HG02943 (cell line): ENCODE measurements at regions not wholly inside any gene's neighbourhood (a gene's known extent, or its start where the extent isn't known, plus 50 kb on each side); places are given as distances from the start of the nearest gene placed in this dataset.

Experiments used
- ATAC-seq: cut with Tn5 transposase; IDR thresholded peaks from one replicate; pipeline ENCODE4 v1.9.1; 2021; ENCODE audit warnings: mild to moderate bottlenecking, low read depth, moderate library complexity; ENCODE audit not compliant: unreplicated experiment

DNA sequence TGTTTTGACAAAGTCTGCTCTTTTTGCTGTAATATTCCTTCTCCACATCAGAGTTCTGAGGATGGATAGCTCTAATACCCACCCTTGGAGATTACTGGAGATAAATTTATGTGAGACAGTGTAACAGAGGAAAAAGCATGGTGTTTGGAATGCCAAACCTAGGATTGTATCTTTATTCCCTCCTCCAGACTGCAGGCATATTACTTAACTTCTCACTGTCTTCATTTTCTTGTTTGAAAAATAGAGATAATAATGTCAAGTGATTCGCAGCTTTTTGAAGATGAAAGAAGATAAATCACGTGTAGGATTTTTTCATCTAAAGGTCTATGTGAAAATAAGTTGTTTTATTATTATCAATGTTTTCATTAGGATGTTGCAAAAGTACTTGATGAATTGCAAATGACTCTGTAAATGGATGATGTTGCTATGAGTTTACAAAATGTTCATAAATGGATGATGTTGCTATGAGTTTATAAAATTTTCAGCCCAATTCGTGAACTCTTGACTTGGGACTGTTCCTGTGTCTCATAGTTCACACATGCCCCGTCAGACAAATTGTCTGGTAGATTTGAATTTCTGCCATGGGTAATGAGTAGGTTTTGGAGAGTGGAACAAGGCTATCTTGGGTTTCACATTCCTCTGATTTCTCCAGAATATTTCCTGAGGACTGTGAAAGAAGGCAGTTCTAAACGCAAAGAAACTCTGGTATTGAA lies 113.1 kb upstream of the IGFBP3 start:
- ATAC-seq: no peak

DNA sequence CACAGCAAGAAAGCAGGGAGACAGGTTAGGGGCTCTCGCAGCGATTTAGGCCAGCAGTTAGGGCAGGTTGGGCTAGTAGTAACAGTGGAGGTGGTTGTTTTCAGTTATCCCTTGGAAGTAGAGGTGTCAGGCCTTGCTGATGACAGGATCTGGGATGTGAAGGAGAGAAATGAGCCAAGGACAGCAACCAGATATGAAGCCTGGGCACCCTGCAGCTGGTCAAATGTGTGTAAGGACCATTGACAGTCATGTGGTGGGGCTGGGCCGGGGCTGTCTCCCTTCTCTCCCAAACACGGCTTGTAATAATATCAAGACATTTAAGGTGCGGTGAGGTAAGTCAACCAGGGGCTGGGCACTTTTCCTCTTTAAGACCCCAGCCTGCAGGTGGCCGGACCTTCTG lies 112.5 kb upstream of the IGFBP3 start:
- no peak for ATAC-seq

DNA sequence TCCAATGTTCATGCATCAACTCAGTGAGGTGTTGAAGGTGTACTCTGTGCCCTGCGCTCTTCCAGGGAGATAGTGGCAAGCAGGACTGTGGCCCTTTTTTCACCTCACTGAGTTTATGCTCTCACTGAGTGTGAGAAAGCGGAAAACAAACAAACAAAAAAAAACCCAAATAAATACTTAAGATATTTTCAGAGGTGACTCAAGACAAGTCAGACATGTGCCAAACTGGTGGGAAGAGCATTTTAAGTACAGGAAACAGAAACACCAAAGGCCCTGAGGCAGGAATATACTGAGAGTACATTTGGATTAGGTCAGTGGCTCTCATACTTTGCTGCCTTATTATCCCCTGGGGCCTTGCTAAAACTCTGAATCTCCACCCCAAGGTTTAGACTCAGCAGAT lies 111.9 kb upstream of the IGFBP3 start:
- ATAC-seq: no peak

DNA sequence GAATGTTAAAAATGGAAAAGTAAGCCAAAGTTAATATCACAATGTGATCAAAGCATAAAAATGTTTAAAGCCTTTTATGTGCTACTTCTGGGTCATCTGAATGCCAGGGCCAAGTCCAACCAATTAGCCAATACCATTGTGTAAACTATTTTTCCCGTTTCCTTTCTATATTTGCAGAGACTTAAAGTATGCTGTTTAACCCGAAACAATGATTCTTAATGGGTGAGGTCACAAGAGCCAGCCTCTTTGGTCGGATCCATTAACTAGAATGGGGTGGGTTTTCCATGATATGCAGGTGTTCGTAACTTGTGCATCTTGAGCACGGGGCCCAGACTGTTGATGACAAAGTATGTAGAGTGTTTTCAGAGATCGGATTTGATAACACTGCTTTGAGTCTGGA lies 111.3 kb upstream of the IGFBP3 start:
- ATAC-seq: no peak

DNA sequence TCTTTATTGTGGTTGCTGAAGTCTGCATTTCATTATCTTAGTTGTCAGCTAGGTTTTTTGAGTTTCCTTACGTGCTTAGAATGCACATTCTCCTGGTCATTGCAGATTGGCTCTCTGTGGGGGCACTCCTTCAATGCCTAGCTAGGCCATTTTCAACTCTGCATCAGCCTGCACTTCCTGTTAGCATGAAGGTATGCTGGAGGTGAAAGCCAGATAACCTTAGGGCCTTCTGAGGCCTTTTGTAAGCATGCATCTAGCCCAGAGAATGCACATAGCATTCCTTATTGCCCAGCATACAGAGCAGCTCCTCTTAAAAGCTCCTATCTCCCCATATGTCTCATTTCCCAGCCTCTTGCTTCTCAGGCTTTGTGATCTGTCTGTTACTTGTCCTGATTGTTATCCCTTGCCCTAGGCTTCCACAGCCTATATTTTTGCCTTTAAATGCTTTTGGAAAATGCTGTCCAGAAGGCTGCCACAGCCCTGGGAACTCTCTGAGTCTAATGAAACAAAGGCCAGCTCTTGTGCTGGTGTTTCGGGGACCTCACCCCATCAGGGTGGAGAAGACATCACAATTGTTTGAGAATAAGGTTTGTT lies 108.1 kb upstream of the IGFBP3 start:
- no peak for ATAC-seq

DNA sequence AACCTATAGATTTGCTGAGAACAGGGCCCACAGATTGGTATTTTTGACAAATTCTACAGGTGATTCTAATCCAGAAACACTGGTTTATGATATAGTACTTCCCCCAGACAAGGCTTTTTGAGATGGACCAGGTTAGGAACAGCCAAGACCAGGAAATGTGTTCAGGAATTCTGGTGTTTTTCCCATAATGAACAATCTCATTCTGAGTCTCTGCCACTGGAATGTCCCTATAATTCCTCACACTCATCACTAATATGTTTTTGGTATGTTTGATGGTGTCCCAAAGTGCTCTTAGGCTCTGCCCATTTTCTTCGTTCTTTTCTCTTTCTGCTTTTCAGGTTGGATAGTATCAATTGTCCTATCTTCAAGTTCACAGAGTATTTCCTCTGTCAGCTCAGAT lies 107.2 kb upstream of the IGFBP3 start:
- ATAC-seq: no peak

DNA sequence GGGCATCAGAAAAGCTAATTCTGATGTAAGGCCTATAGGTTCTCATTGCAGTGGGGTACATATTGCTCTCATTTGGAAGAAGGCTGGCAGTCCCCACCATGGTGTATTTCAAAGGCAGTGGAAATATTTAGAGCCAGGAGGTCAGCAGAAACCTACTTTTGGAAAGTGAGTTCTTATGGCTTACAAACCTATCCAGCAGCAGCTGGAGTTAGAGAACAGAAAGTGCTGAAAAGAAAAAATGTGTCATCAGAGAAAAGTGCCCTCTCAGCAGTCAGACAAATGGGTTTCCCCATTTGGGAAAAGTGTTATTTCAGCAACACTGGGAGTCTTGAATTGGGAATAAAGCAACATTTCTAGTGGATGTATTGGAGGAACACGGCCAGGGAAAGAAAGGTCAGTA lies 105.7 kb upstream of the IGFBP3 start:
- no peak for ATAC-seq

DNA sequence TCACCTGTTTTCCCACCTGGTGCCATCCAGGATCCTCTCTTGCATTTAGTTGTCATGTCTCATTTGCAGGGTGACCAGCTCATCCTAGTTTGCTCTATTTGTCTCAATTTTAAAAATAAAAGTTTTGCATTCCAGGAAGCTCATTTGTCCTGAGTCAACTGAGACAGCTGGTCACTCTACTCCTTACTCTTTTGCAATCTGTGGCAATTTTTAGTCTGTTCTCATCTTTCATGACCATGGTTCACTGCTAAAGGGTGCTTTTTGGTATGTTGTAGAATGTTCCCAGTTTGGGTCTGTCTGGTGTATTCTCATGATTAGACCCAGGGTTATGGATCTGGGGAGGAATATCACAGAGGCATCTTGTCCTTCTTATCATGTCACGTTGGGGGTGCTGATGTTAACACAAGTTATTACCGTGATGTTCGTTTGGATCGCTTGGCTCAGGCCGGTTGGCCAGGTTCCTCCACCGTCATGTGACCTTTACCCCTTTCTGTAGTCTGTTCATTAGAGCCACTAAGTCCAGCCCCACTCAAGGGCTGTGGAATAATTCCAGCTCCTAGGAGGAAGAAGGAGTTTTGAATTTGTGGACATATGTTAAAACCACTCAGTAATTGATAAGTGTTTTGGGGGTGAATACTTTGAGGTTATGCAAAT lies 103.3 kb upstream of the IGFBP3 start:
- no peak for ATAC-seq

DNA sequence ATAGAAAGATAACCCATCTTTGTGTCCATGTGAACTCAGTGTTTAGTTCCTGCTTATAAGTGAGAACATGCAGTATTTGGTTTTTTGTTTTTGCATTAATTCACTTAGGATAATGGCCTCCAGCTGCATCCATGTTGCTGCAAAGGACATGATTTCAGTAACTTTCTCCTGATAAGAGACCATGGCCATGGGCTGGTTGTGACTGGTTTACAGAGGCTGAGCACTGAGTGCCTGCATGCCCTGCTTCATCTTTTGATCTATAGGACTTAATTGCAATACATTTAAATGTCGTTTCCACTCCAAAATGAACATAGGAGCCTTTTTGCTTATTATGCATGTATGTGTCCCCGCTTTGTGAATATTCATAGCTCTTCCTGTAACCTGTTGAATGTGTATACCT lies 101.3 kb upstream of the IGFBP3 start:
- ATAC-seq: no peak

DNA sequence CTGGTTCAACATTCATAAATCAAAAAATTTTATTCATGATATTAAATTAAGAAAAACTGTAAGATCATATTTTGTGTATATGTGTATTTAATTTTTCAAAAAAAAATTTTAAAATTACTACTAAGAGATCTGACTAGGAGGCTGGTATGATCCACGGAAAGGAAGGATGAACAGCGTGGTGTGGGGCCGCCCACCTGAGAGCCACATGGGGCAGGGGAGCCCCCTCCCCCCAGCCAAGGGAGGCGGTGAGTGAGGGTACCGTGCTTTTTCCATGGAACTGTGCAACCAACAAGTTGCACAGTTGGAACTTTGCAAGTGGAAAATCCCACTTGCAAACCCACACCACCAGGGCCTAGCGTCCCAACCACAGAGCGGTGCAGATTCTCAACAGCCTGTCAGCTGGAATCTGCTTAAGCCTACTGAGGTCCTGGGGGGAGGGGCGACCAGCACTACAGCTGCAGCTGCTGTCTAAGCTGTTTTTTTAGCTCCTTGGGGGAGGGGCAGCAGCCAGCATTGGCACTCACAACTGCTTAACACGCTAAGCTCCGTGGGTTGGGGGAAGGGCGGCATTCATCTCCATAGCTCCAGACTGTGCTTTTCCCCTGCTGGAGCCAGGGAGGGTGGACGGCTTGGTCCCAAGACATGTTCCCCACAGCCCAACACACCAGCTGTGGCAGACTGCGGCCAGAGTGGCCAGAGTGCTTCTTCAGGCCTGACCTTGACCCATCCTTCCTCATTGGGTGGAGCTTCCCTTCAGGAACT lies 94.2 kb upstream of the IGFBP3 start:
- no peak for ATAC-seq

DNA sequence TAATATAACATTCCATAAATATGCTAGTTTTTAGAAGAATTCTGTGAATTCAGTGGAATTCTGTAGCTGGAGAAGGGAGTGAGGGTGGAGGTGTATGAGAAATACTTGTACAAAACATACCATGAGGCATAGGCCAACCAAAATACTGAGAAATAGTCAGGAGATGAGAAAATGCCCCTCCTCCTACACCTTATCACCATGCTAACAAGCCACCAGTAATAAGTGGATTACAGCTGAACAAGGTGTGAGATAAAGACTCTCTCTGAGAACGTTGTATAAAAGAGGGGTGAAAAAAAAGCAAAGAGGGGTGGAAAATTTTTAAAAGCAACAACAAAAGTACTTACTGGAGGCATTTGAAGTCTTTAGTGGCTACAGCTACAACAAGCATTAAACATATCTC lies 90.4 kb upstream of the IGFBP3 start:
- ATAC-seq: no peak

DNA sequence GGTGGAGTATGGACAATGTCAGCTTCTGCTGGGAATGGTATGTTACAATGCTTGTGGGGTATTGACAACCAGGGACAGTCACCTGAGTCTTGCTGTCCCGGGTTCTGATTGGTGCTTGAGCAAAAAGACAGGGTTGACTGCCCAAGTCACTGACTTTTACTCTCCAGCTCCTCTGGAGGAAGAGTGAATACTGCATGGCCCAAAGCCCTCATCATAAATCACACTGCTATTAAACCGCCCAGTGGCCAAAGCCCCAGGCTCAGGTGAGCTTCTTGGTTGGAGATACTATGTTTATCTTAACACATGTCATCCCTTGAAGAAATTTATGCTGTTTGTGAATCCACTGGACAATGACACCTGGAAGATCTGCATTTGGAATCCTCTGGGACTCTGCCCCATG lies 90.0 kb upstream of the IGFBP3 start:
- ATAC-seq: no peak

DNA sequence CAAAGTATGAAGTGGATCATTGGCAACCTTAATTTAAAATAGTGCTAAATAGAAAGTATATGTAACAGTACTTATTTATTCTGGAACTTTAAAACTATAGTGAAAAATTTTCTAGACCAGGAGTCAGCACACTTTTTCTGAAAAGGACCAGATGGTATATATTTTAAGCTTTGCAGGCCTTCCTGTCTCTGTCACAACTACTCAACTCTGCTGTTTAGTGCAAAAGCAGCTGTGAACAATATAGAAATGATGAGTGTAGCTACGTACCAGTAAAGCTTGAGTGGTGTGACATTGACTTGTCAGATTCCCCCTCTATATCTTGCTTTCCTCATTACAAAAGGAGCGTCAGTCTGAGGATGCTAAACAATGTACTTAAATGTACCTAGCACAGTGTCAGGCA lies 88.1 kb upstream of the IGFBP3 start:
- ATAC-seq: no peak

DNA sequence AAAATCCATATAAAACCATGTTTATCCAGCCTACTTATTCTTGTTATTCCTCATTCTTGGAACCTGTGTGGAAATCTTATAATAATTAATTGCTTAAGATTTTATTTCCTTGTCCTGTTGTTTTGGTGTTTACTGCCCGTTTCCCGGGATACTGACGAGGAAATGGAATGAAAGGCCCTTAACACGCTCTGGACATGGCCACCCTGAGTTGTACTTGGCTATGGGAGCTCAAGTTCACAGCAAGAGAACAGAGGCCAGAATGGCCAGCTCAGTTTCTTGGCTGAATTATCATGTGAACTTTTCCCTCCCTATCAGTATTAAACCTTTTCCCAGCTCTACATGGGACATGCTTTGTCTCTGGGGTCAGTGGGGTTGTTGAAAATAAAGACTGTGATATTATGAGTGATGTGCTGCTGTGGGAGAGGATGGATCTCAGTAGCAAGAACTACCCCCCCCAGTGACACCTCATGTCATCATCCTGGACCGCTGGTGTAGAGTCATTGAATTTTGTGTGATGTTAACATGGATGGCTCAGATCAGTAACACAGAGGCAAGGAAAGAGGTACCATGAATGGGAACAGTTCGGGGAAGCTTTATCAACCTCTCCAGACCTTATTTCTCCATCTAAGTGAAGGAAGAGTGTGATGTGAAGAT lies 87.0 kb upstream of the IGFBP3 start:
- ATAC-seq: no peak

DNA sequence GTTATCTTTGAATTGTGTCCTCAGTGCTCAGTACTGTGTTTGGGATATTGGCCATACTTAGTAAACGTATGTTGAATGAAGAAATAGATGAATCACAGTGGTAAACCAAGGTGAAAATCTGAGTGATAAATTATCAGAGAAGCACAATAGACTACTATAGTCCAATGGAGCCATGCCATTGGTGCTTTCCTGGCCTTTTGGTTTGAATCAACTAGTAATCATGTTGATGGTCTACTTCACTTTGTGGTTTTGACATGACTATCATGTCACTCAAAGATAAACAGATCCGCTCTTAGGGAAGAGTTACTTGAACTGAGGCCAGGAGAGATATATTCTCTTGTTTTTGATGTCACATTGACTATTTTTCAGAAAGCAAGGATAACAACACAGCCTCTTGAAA lies 86.1 kb upstream of the IGFBP3 start:
- ATAC-seq: no peak

DNA sequence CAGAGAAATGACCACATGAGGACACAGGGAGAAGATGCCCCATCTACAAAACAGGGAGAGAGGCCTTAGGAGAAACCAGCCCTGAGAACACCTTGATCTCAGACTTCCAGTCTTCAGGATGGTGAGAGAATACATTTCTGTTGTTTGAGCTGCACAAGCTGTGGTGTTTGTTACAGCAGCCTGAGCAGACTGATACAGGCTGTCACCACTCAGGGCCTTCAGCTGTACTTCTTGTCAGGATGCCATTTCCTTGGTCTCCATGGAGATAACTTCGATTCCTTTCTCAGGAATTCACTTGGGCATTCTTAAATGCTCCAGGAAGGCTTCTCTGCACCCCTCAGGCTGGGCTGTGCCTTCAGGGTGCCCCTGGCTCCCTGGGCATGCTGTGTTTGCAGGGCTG lies 85.7 kb upstream of the IGFBP3 start:
- no peak for ATAC-seq

DNA sequence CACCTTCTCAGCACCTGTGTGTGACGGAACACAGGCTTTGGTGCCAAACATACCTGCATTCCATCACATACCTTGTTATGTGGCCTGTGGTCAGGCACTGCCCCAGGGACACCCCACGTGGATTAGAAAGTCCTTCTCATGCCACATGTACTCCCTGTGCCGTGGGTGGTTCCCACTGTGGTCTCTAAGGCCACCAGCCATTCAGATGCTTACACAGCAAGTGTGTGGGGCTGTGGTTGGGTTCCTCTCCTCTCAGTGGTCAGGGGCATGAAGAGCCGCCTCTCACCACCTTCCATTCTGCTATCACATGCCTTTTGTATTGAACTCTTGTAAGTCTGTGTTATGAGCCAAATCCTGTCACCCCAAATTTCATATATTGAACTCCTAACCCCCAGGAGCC lies 85.1 kb upstream of the IGFBP3 start:
- no peak for ATAC-seq

DNA sequence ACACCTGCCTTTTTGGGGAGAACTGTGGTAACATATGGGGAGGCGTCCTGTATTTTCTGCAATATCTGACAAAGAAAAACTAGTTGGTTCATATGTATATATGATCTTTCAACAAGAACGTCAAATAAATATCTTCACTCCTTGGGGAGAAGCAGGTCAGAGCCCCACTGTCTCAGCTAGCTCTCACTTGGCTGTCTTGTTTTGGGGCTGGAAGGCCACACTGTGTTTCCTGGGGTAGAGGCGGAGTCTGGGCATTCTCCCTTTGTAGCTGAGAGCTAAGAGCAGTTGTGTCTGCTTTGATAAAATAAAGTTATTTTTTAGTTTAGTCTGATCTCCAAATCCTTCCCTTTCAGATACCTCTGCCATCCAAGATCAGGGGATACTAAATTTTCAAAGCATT lies 83.9 kb upstream of the IGFBP3 start:
- ATAC-seq: no peak

DNA sequence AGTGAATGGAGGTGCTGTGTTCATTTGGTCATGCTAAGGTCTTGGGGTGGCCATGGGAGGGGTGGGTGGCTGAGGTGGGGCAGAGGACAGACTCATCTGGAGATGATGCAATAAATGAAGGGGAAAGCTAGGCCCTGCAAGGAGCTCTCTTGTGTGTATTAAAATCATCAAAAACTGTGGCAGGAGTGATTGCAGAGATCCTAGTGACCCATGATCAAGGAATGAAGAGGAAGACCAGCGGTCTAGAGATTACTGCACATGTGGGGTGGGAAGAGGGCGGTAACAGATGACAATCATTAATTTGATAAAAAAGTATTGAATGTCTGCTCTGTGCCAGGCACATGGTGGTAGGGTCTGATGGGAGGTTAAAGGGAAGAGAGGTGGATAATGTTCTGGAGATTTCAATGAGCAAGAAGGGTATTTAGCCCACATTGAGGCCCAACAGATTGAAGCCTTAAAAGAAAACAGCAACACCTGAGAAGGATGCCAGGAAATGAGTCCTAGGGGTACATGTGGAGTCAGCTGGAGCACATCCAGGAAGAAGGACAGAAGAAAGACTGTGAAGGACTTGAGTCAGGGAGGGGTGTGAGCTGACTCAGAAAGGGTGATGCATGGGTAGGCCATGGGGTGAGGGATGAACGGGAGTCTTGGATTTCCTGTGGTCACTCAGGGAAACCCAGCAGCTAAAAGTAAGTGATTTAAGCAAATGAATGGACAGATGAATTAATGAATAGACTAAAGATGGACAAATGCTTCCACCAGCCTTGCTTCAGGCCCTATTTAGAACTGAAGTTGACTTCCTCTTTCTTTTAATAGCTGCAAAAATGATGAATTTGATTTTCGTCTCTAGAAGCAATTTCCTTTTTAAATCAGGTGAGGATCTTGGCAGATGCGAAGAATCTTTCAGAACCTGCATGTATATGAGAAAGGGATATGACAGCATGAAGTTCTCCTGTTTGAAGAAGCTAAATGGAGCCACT lies 83.1 kb upstream of the IGFBP3 start:
- no peak for ATAC-seq

DNA sequence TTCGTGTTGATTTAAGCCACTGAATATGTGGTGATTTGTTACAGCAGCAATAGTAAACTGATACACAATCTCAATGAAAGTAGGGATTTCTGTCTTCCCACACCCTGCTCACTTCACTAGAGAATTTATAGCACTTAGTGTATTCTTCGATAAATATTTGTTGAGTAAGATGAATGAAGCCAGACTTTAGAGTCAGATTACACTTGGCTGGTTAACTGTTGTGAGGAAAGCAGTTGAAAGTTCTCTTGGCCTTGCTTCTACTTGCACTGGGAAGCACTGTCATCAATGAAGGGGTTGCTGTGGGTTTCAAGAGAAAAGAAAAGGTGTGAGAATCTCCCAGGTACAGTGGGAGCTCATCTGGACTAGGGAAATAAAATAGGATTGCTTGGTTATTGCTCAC lies 82.1 kb upstream of the IGFBP3 start:
- ATAC-seq: no peak
